ENCODE measurements at regions not wholly inside any gene's neighbourhood (a gene's known extent, or its start where the extent isn't known, plus 50 kb on each side); places are given as distances from the start of the nearest gene placed in this dataset.

- DNase-seq = no peak
- no peak for TF ChIP-seq CTCF (IDR thresholded peaks at IDR 0.05; ENCODE audit: low read depth, low read length)
- no peaks in the 10 kb centered on the region for H3K36me3 ChIP-seq
Measured at GRCh38 chr4:165651901-165652300, 221.1 kb upstream of the TLL1 start.

GRCh38 chr4:165654556-165654955 is 218.5 kb upstream of the TLL1 start:
- Histone ChIP-seq H3K27me3 (no peaks in the 10 kb centered on the region), H3K36me3 (no peaks in the 10 kb centered on the region), H3K9me3 (no peaks in the 10 kb centered on the region), H3K4me1 (no peaks in the 10 kb centered on the region), H3K4me3 (ENCODE audit: low read depth, low read length) (no peak overlapping the region)
- no peak for TF ChIP-seq CTCF (IDR thresholded peaks at IDR 0.05; ENCODE audit: low read depth, low read length)
- no peak for DNase-seq

More at GRCh38 chr4:165651901-165652300, 221.1 kb upstream of the TLL1 start:
- Histone ChIP-seq H3K9me3 (no peaks in the 10 kb centered on the region), H3K27me3 (no peaks in the 10 kb centered on the region), H3K4me1 (no peaks in the 10 kb centered on the region), H3K4me3 (ENCODE audit: low read depth, low read length) (no peak overlapping the region)

GRCh38 chr4:165656399-165656798 is 216.6 kb upstream of the TLL1 start:
- no peak overlapping the region for H3K4me3 ChIP-seq (ENCODE audit: low read depth, low read length)
- no peaks in the 10 kb centered on the region for H3K27me3 ChIP-seq
- no peaks in the 10 kb centered on the region for H3K36me3 ChIP-seq
- no peak for DNase-seq
- no peak for TF ChIP-seq CTCF (IDR thresholded peaks at IDR 0.05; ENCODE audit: low read depth, low read length)
- H3K4me1 ChIP-seq = no peaks in the 10 kb centered on the region
- H3K9me3 ChIP-seq = no peaks in the 10 kb centered on the region

DNA sequence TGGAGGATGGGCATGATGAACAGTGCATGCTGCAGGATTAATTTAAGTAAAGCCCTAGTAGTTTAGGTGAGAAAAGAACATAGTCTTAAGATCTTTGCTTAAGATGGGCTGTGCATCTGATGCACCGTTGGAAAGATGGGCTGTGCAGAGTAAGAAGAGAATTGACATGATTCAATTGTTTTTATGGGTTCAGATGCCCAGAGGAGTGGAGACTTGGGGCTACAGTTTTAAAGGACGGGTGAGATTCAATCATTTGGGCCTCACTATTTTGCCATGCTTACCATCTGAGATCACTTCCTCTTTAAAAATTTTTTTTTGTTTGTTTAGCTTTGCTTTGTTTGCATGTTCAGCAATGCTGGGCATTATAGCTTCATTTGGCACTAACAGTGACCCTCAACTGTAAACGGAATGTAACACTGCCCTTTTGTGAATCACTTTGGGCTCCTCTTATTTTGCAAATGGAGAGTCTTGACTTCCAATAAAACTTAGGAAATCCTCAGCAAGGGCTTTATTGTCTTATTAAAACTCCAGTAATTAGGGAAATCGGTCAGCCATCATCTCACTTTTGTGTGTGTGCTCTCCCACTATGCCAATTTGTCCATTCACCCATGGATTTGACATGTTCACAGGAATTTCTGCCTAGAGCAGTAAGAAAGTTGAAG is 216.1 kb upstream of the TLL1 start:
- no peaks in the 10 kb centered on the region for H3K27me3 ChIP-seq
- TF ChIP-seq CTCF (IDR thresholded peaks at IDR 0.05; ENCODE audit: low read depth, low read length) = no peak
- no peaks in the 10 kb centered on the region for H3K9me3 ChIP-seq
- no peaks in the 10 kb centered on the region for H3K36me3 ChIP-seq
- no peak overlapping the region for H3K4me3 ChIP-seq (ENCODE audit: low read depth, low read length)
- no peak for DNase-seq
- H3K4me1 ChIP-seq = no peaks in the 10 kb centered on the region

DNA sequence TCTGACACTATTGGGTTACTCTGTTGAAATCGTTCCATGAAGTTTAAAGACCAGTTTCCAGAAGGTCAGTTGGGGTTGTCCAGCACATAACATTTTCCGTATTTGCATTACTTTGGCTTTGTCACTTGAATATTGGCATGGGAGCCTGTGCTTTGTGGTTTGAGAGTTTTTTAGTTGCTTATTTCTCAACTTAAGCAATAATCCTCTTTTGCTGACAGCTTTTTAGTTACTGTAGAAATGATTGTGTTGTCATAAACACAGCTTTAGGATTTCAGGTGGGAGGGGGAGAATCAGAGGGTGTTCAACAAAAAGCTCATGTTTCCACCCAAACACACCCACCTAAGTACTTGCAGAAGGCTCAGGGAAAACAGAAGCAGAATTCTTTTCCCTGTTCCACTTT is 210.7 kb upstream of the TLL1 start:
- no peak for DNase-seq
- Histone ChIP-seq H3K9me3 (no peaks in the 10 kb centered on the region), H3K4me3 (ENCODE audit: low read depth, low read length) (no peak overlapping the region), H3K36me3 (no peaks in the 10 kb centered on the region), H3K4me1 (no peaks in the 10 kb centered on the region), H3K27me3 (no peaks in the 10 kb centered on the region)
- TF ChIP-seq CTCF (IDR thresholded peaks at IDR 0.05; ENCODE audit: low read depth, low read length) = no peak

- Histone ChIP-seq H3K27me3 (no peaks in the 10 kb centered on the region), H3K4me1 (no peaks in the 10 kb centered on the region), H3K36me3 (no peaks in the 10 kb centered on the region), H3K9me3 (no peaks in the 10 kb centered on the region), H3K4me3 (ENCODE audit: low read depth, low read length) (no peak overlapping the region)
- DNase-seq = no peak
- TF ChIP-seq CTCF (IDR thresholded peaks at IDR 0.05; ENCODE audit: low read depth, low read length) = no peak
Measured at GRCh38 chr4:165663411-165663810, 209.6 kb upstream of the TLL1 start.

All from BE2C (cell line).